WTC11 (cell line): ENCODE measurements at regions not wholly inside any gene's neighbourhood (a gene's known extent, or its start where the extent isn't known, plus 50 kb on each side); places are given as distances from the start of the nearest gene placed in this dataset.

Source experiments
- ARID4B ChIP-seq: sonication (generic); formaldehyde crosslinking; IDR thresholded peaks from 2 replicates; pipeline ENCODE4 v1.8.0; 2023; ENCODE audit warnings: missing genetic modification reagents, mild to moderate bottlenecking, borderline replicate concordance
- CTCF ChIP-seq: fragments of 200-600 bp; IDR thresholded peaks from 2 replicates; pipeline ENCODE4 v1.8.0; 2022; ENCODE audit warnings: antibody characterized with exemption
- IRF2 ChIP-seq: sonication (generic); formaldehyde crosslinking; IDR thresholded peaks from 2 replicates; pipeline ENCODE4 v1.8.0; 2022; ENCODE audit warnings: low read depth, missing genetic modification reagents, borderline replicate concordance
- MAX ChIP-seq: sonication (generic); formaldehyde crosslinking; IDR thresholded peaks from 2 replicates; pipeline ENCODE4 v1.8.0; 2022; ENCODE audit warnings: mild to moderate bottlenecking, missing genetic modification reagents
- PRDM15 ChIP-seq: sonication (generic); formaldehyde crosslinking; IDR thresholded peaks from 2 replicates; pipeline ENCODE4 v1.8.0; 2022; ENCODE audit warnings: missing genetic modification reagents
- PREB ChIP-seq: sonication (generic); formaldehyde crosslinking; IDR thresholded peaks from 2 replicates; pipeline ENCODE4 v1.8.1; 2022; ENCODE audit warnings: mild to moderate bottlenecking, missing genetic modification reagents, moderate library complexity, borderline replicate concordance
- TEAD4 ChIP-seq: sonication (generic); formaldehyde crosslinking; IDR thresholded peaks from 2 replicates; pipeline ENCODE4 v1.8.0; 2022; ENCODE audit warnings: mild to moderate bottlenecking, missing genetic modification reagents
- USF2 ChIP-seq: sonication (generic); formaldehyde crosslinking; IDR thresholded peaks from 2 replicates; pipeline ENCODE4 v1.8.1; 2023; ENCODE audit warnings: mild to moderate bottlenecking, missing genetic modification reagents, moderate library complexity
- ZNF317 ChIP-seq: sonication (generic); formaldehyde crosslinking; IDR thresholded peaks from 2 replicates; pipeline ENCODE4 v1.8.1; 2023; ENCODE audit warnings: low read depth, mild to moderate bottlenecking, moderate library complexity, missing genetic modification reagents, borderline replicate concordance

- no peak for TF ChIP-seq IRF2 (CRISPR knock-in tag)
- TF ChIP-seq TEAD4 (CRISPR knock-in tag): no peak
- TF ChIP-seq CTCF: no peak
- no peak for TF ChIP-seq MAX
- no peak for TF ChIP-seq ARID4B
- TF ChIP-seq PREB (CRISPR knock-in tag): no peak
- no peak for TF ChIP-seq USF2
- no peak for TF ChIP-seq ZNF317 (CRISPR knock-in tag)
- no peak for TF ChIP-seq PRDM15 (CRISPR knock-in tag)
Observed at GRCh38 chr7:93756890-93757289, 133.7 kb downstream of the TFPI2 start.
